ENCODE measurements at regions not wholly inside any gene's neighbourhood (a gene's known extent, or its start where the extent isn't known, plus 50 kb on each side); places are given as distances from the start of the nearest gene placed in this dataset.

- no peak for TF ChIP-seq AR (CRISPR knock-in tag; IDR thresholded peaks at IDR 0.05)
- no peak for TF ChIP-seq OVOL2 (CRISPR knock-in tag; IDR thresholded peaks at IDR 0.05; ENCODE audit: borderline replicate concordance)
- TF ChIP-seq PREB (CRISPR knock-in tag; IDR thresholded peaks at IDR 0.05; ENCODE audit: borderline replicate concordance): no peak
These were observed 206.9 kb upstream of the FSIP2 start (continued) for GRCh38 chr2:185531721-185532120.

- H3K27me3 Mint-ChIP-seq (ENCODE audit: low read depth): no peaks in the 10 kb centered on the region
- POLR2A ChIA-PET: no interaction called here
- CTCF ChIA-PET: interaction anchor here (3.1 kb wide), 1 partner anchor 201 kb away, joined by 13 read pairs; the partner anchor contains the start of gene FSIP2
- TF ChIP-seq USF2 (CRISPR knock-in tag; IDR thresholded peaks at IDR 0.05): no peak
- TF ChIP-seq ZNF232 (CRISPR knock-in tag; IDR thresholded peaks at IDR 0.05): no peak
- no peak for TF ChIP-seq TCF7 (CRISPR knock-in tag; IDR thresholded peaks at IDR 0.05; ENCODE audit: low read depth)
- no peak for TF ChIP-seq ZNF532 (CRISPR knock-in tag; IDR thresholded peaks at IDR 0.05; ENCODE audit: borderline replicate concordance)
- TF ChIP-seq ZNF121 (CRISPR knock-in tag; IDR thresholded peaks at IDR 0.05): no peak
- no peak for TF ChIP-seq HMGXB4 (CRISPR knock-in tag; IDR thresholded peaks at IDR 0.05)
- no peak for TF ChIP-seq IRF1 (CRISPR knock-in tag; IDR thresholded peaks at IDR 0.05)
- no peak for TF ChIP-seq TEAD1 (CRISPR knock-in tag; IDR thresholded peaks at IDR 0.05)
- TF ChIP-seq ATF1 (CRISPR knock-in tag; IDR thresholded peaks at IDR 0.05): no peak
- no peak for TF ChIP-seq ETV6 (CRISPR knock-in tag; IDR thresholded peaks at IDR 0.05)
- no peak for TF ChIP-seq ZNF423 (CRISPR knock-in tag; IDR thresholded peaks at IDR 0.05)
- TF ChIP-seq NFE2L1 (CRISPR knock-in tag; IDR thresholded peaks at IDR 0.05): no peak
- no peak for TF ChIP-seq NR1H2 (CRISPR knock-in tag; IDR thresholded peaks at IDR 0.05)
- H3K9me3 Mint-ChIP-seq: no peaks in the 10 kb centered on the region
- no peak for DNase-seq (ENCODE audit: low spot score)
- ATAC-seq: no peak
- no peak overlapping the region for H3K27ac Mint-ChIP-seq
- no peaks in the 10 kb centered on the region for H3K36me3 Mint-ChIP-seq
- no peak overlapping the region for H3K4me3 Mint-ChIP-seq
- H3K4me1 Mint-ChIP-seq: peaks cover 32% of the 10 kb centered on the region
These were observed 200.9 kb upstream of the FSIP2 start for GRCh38 chr2:185537689-185538088.
